Naive thymus-derived CD8-positive, alpha-beta T cell (primary cell): ENCODE measurements at regions not wholly inside any gene's neighbourhood (a gene's known extent, or its start where the extent isn't known, plus 50 kb on each side); places are given as distances from the start of the nearest gene placed in this dataset.

ENCODE experiments used
- ATAC-seq, 2 donors: fragments of 150-1000 bp; cut with Tn5 transposase in 1 of 2; sonication (Bioruptor Pico), chemical (Tn5 transposase) in 1 of 2; 1 replicate in 1 of 2; 2 replicates in 1 of 2; pipeline ENCODE4 v1.10.0; 2021; ENCODE audit warnings: mild to moderate bottlenecking in 2 of 2, moderate library complexity in 2 of 2
- POLR2A ChIA-PET: fragments of 350-600 bp; sonication (Branson Sonifier 250); formaldehyde crosslinking; loops from one replicate; lab custom pipeline; 2021; ENCODE audit warnings: antibody characterized with exemption; lab: Charles Lee
- DNase-seq, 10 donors: peaks; one replicate each; pipeline versions ENCODE4 v3.0.0 to v3.0.0-alpha.2; 2020 to 2022
- H3K27ac Mint-ChIP-seq, 10 donors: one replicate each; pipeline ENCODE4 v1.8.0; 2020 to 2022; ENCODE audit warnings: mild to moderate bottlenecking in 10 of 10, mixed read lengths in 10 of 10, moderate library complexity in 4 of 10, inconsistent platforms in 1 of 10
- H3K27me3 Mint-ChIP-seq, 5 donors: one replicate each; pipeline ENCODE4 v1.8.0; 2021 to 2022; ENCODE audit warnings: mixed read lengths in 5 of 5
- H3K36me3 Mint-ChIP-seq, 3 donors: one replicate each; pipeline ENCODE4 v1.8.0; 2020 to 2022; ENCODE audit warnings: mixed read lengths in 3 of 3, mild to moderate bottlenecking in 2 of 3, inconsistent platforms in 1 of 3
- H3K4me1 Mint-ChIP-seq, 4 donors: one replicate each; pipeline ENCODE4 v1.8.0; 2021 to 2022; ENCODE audit warnings: mixed read lengths in 4 of 4
- H3K4me3 Mint-ChIP-seq, 10 donors: one replicate each; pipeline ENCODE4 v1.8.0; 2020 to 2022; ENCODE audit warnings: mild to moderate bottlenecking in 10 of 10, mixed read lengths in 10 of 10, moderate library complexity in 6 of 10, inconsistent platforms in 1 of 10
- H3K9me3 Mint-ChIP-seq, 9 donors: one replicate each; pipeline ENCODE4 v1.8.0; 2020 to 2022; ENCODE audit warnings: mixed read lengths in 9 of 9, mild to moderate bottlenecking in 3 of 9, inconsistent platforms in 1 of 9, moderate library complexity in 1 of 9

- no peaks in the 10 kb centered on the region for H3K36me3 Mint-ChIP-seq
- DNase-seq: no peak
- no peak overlapping the region for H3K4me3 Mint-ChIP-seq
- ATAC-seq: no peak
- no peak overlapping the region for H3K27ac Mint-ChIP-seq
- POLR2A ChIA-PET: no interaction called here
- no peaks in the 10 kb centered on the region for H3K4me1 Mint-ChIP-seq
- peaks cover 0 to 9% (median 2%) of the 10 kb centered on the region in 5 donors for H3K27me3 Mint-ChIP-seq
- peaks cover 0 to 6% (median 0%) of the 10 kb centered on the region in 9 donors for H3K9me3 Mint-ChIP-seq
These were observed 370.3 kb upstream of the SLC7A11 start for GRCh38 chr4:138612428-138612827.

- H3K9me3 Mint-ChIP-seq: peaks cover 0 to 4% (median 0%) of the 10 kb centered on the region in 9 donors
- no peak overlapping the region for H3K27ac Mint-ChIP-seq
- DNase-seq: no peak
- H3K4me1 Mint-ChIP-seq: no peaks in the 10 kb centered on the region
- H3K27me3 Mint-ChIP-seq: peaks cover 0 to 12% (median 2%) of the 10 kb centered on the region in 5 donors
- H3K36me3 Mint-ChIP-seq: no peaks in the 10 kb centered on the region
- H3K4me3 Mint-ChIP-seq: no peak overlapping the region
- no peak for ATAC-seq
- POLR2A ChIA-PET: no interaction called here
These were observed 369.6 kb upstream of the SLC7A11 start for GRCh38 chr4:138611721-138612120.

- Mint-ChIP-seq H3K4me1 (no peaks in the 10 kb centered on the region), H3K27me3 (peaks cover 0 to 12% (median 2%) of the 10 kb centered on the region in 5 donors), H3K4me3 (no peak overlapping the region), H3K36me3 (no peaks in the 10 kb centered on the region), H3K27ac (no peak overlapping the region), H3K9me3 (peaks cover 0 to 5% (median 0%) of the 10 kb centered on the region in 9 donors)
- DNase-seq (no peak), ATAC-seq (no peak)
- POLR2A ChIA-PET: no interaction called here
These were observed 368.9 kb upstream of the SLC7A11 start for GRCh38 chr4:138611017-138611416.

- H3K4me1 Mint-ChIP-seq: no peaks in the 10 kb centered on the region
- no peak overlapping the region for H3K4me3 Mint-ChIP-seq
- H3K27me3 Mint-ChIP-seq: peaks cover 0 to 12% (median 0%) of the 10 kb centered on the region in 5 donors
- DNase-seq (no peak), ATAC-seq (no peak)
- peaks cover 0 to 5% (median 0%) of the 10 kb centered on the region in 9 donors for H3K9me3 Mint-ChIP-seq
- H3K36me3 Mint-ChIP-seq: no peaks in the 10 kb centered on the region
- no peak overlapping the region for H3K27ac Mint-ChIP-seq
- POLR2A ChIA-PET: no interaction called here
These were observed 367.8 kb upstream of the SLC7A11 start for GRCh38 chr4:138609943-138610350.

- no peak overlapping the region for H3K4me3 Mint-ChIP-seq
- H3K27ac Mint-ChIP-seq: peak overlapping the region in 1 of 10 donors; percentile 40
- H3K36me3 Mint-ChIP-seq: no peaks in the 10 kb centered on the region
- no peak for ATAC-seq
- no peaks in the 10 kb centered on the region for H3K4me1 Mint-ChIP-seq
- POLR2A ChIA-PET: no interaction called here
- peaks cover 0 to 5% (median 0%) of the 10 kb centered on the region in 5 donors for H3K27me3 Mint-ChIP-seq
- peaks cover 0 to 19% (median 3%) of the 10 kb centered on the region in 9 donors for H3K9me3 Mint-ChIP-seq
- no peak for DNase-seq
These were observed 362.4 kb upstream of the SLC7A11 start for GRCh38 chr4:138604556-138604955.

GRCh38 chr4:138602664-138603063 lies 360.5 kb upstream of the SLC7A11 start:
- Mint-ChIP-seq H3K36me3 (no peaks in the 10 kb centered on the region), H3K4me3 (no peak overlapping the region), H3K4me1 (no peaks in the 10 kb centered on the region), H3K27me3 (peaks cover 0 to 5% (median 0%) of the 10 kb centered on the region in 5 donors), H3K27ac (no peak overlapping the region), H3K9me3 (peaks cover 0 to 19% (median 3%) of the 10 kb centered on the region in 9 donors)
- ATAC-seq (no peak), DNase-seq (no peak)
- POLR2A ChIA-PET: no interaction called here

- ATAC-seq: no peak
- Mint-ChIP-seq H3K27ac (no peak overlapping the region), H3K9me3 (peaks cover 0 to 14% (median 3%) of the 10 kb centered on the region in 9 donors), H3K4me1 (no peaks in the 10 kb centered on the region), H3K36me3 (no peaks in the 10 kb centered on the region), H3K4me3 (no peak overlapping the region), H3K27me3 (peaks cover 0 to 3% (median 0%) of the 10 kb centered on the region in 5 donors)
- POLR2A ChIA-PET: no interaction called here
- DNase-seq: no peak
These were observed 357.8 kb upstream of the SLC7A11 start for GRCh38 chr4:138599965-138600364.

GRCh38 chr4:138598226-138598625 lies 356.1 kb upstream of the SLC7A11 start:
- Mint-ChIP-seq H3K27me3 (peaks cover 0 to 5% (median 0%) of the 10 kb centered on the region in 5 donors), H3K4me3 (no peak overlapping the region), H3K4me1 (peaks cover 0 to 1% (median 0%) of the 10 kb centered on the region in 4 donors), H3K9me3 (peaks cover 0 to 14% (median 3%) of the 10 kb centered on the region in 9 donors), H3K27ac (no peak overlapping the region), H3K36me3 (no peaks in the 10 kb centered on the region)
- ATAC-seq (no peak), DNase-seq (no peak)
- POLR2A ChIA-PET: no interaction called here

GRCh38 chr4:138596896-138597295 lies 354.7 kb upstream of the SLC7A11 start:
- POLR2A ChIA-PET: no interaction called here
- no peaks in the 10 kb centered on the region for H3K36me3 Mint-ChIP-seq
- DNase-seq (no peak), ATAC-seq (no peak)
- H3K27ac Mint-ChIP-seq: no peak overlapping the region
- H3K4me1 Mint-ChIP-seq: peaks cover 0 to 1% (median 0%) of the 10 kb centered on the region in 4 donors
- H3K4me3 Mint-ChIP-seq: no peak overlapping the region
- peaks cover 0 to 14% (median 3%) of the 10 kb centered on the region in 9 donors for H3K9me3 Mint-ChIP-seq
- peaks cover 0 to 5% (median 2%) of the 10 kb centered on the region in 5 donors for H3K27me3 Mint-ChIP-seq

GRCh38 chr4:138595731-138596460 lies 353.7 kb upstream of the SLC7A11 start:
- peaks cover 0 to 1% (median 0%) of the 10 kb centered on the region in 4 donors for H3K4me1 Mint-ChIP-seq
- H3K4me3 Mint-ChIP-seq: no peak overlapping the region
- no peak for ATAC-seq
- H3K36me3 Mint-ChIP-seq: no peaks in the 10 kb centered on the region
- H3K27me3 Mint-ChIP-seq: peaks cover 0 to 5% (median 2%) of the 10 kb centered on the region in 5 donors
- peaks cover 0 to 6% (median 0%) of the 10 kb centered on the region in 9 donors for H3K9me3 Mint-ChIP-seq
- DNase-seq: no peak
- POLR2A ChIA-PET: no interaction called here
- H3K27ac Mint-ChIP-seq: no peak overlapping the region

GRCh38 chr4:138595171-138595570 lies 353.0 kb upstream of the SLC7A11 start:
- no peaks in the 10 kb centered on the region for H3K36me3 Mint-ChIP-seq
- no peak for ATAC-seq
- H3K27me3 Mint-ChIP-seq: peaks cover 0 to 5% (median 2%) of the 10 kb centered on the region in 5 donors
- no peak overlapping the region for H3K27ac Mint-ChIP-seq
- H3K9me3 Mint-ChIP-seq: peaks cover 0 to 4% (median 0%) of the 10 kb centered on the region in 9 donors
- POLR2A ChIA-PET: no interaction called here
- peaks cover 0 to 1% (median 0%) of the 10 kb centered on the region in 4 donors for H3K4me1 Mint-ChIP-seq
- no peak overlapping the region for H3K4me3 Mint-ChIP-seq
- no peak for DNase-seq

GRCh38 chr4:138592796-138593195 lies 350.6 kb upstream of the SLC7A11 start:
- POLR2A ChIA-PET: no interaction called here
- no peak overlapping the region for H3K27ac Mint-ChIP-seq
- H3K27me3 Mint-ChIP-seq: peaks cover 0 to 5% (median 2%) of the 10 kb centered on the region in 5 donors
- peaks cover 0 to 1% (median 0%) of the 10 kb centered on the region in 4 donors for H3K4me1 Mint-ChIP-seq
- no peak for DNase-seq
- peaks cover 0 to 6% (median 0%) of the 10 kb centered on the region in 9 donors for H3K9me3 Mint-ChIP-seq
- no peak overlapping the region for H3K4me3 Mint-ChIP-seq
- no peak for ATAC-seq
- no peaks in the 10 kb centered on the region for H3K36me3 Mint-ChIP-seq

GRCh38 chr4:138591808-138592207 lies 349.7 kb upstream of the SLC7A11 start:
- Mint-ChIP-seq H3K27ac (no peak overlapping the region), H3K4me3 (no peak overlapping the region), H3K27me3 (peaks cover 0 to 11% (median 2%) of the 10 kb centered on the region in 5 donors), H3K9me3 (peaks cover 0 to 11% (median 3%) of the 10 kb centered on the region in 9 donors), H3K4me1 (peaks cover 0 to 1% (median 0%) of the 10 kb centered on the region in 4 donors), H3K36me3 (no peaks in the 10 kb centered on the region)
- DNase-seq (no peak), ATAC-seq (no peak)
- POLR2A ChIA-PET: no interaction called here
